ENCODE measurements at regions not wholly inside any gene's neighbourhood (a gene's known extent, or its start where the extent isn't known, plus 50 kb on each side); places are given as distances from the start of the nearest gene placed in this dataset.

DNA sequence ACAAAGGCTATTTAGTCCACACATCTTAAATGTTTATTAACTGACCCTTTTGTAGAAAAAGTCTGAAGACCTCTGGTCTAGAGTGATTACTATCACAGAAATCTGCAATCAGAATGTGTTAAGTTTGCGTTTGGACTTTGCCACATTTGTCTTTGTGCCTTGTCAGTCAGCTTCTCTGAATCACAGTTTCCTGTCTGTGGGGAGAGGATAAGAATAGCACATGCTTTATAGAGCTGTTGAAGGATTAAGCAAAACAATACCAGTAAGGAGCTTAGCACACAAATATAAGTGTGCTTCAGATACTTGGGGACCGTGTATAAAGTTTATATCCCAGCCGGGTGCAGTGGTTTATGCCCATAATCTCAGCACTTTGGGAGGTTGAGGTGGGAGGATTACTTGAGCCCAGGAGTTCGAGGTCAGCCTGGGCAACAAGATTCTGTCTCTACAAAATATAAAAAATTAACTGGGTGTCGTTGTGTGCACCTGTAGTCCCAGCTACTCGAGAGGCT is 63.0 kb upstream of the BTG1 start:
- peak; percentile 44 for DNase-seq

DNA sequence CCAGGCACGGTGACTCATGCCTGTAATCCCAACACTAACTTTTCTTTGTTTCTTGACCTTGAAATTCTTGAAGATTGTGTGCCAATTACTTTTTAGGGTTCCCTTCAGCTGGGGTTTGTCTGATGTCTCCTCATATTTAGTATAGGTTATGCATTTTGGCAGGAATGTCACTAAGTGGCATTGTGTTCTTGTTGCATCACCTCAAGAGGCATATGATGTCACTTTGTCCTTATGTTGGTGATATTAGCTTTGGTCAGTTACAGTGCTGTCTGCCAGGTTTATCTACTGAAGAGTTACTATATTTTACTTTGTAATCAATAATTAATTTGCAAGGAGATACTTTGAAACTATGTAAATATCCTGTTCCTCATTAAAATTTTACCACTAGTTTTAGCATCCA is 61.0 kb upstream of the BTG1 start:
- no peak for DNase-seq

DNA sequence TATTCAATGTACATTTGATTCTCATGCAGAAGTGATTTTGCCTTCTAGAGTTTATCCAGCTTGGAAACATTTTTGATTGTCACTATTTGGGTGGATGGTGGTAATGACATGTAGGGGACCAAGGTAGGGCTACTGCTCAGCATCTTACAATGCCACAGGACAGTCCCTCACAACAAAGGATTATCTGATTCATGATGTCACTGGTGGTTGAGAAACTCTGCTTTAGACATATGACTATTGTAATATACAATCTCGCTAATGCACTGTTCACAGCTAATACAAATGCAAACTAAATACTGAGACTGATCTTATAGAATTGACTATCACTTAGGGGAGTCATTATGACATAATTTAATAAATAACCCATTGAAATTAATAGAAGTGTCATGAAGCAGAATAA is 60.4 kb upstream of the BTG1 start:
- no peak for DNase-seq

DNA sequence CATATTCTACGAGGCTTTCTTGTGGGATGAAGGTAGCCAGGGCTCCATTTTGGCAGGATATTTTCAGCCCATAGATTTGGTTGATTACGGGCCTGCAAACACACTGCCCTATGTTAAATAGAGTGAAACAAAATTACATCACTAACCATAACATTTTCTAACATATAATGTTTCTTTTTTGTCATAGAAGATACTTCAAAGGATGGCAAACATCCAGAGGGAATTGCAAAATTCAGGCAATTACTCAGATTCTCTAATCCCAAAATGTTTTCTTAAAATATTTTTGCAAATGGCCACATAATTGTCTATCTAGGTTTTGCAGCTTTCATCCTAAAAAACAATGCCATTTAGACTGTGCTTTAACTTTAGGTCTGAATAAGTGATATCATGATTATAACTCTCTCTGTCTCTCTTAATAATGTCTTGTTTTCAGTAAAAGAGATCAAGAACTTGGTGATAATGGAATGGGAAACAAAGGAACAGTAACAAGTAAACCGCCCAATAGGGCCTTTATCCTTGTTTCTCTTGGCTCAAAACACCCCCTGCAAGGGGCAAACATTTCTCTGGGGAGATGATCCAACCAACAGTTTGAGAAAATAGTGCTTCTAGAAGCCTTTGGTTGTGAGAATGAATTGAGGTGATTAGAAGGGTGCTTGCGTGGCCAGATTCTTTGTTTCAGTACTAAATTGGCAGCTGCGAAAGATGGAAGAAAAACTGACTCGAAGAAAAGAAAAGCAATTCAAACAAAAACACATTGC is 54.4 kb upstream of the BTG1 start:
- no peak for DNase-seq

DNA sequence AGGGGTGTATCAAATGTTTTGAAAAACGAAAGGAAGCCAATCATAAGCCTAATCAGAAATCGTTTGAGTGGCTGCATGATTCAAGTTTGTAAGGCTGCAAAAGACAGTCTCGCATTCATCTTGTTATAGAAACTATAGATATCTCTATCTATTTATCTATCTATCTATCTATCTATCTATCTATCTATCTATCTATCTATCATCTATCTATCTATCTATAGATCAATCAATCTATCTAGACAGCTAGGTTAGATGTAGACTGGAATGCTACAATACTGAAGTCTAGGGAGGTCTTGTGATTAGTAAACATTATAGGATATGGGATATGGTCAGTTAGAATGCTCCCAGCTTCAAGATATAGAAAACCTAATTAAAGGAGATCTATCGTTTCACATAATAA is 52.2 kb upstream of the BTG1 start:
- no peak for DNase-seq

DNA sequence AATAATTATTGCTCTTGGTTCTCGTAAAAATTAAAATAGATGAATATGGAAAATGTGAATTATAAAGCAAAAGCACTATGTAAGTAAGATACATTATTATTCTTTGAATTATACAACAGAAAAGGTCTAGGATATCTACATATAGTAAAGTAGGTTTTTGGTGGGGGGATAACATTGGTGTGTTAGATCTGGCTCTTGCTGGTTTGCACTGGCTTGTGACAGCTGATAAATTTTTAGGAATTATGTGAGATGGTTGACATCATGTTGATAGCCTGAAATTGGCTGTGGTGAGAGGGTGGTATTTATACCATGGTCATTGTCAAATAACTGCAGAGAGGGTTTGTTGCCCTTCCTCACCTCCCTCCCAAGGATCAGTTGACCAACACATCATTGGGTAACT is 50.7 kb upstream of the BTG1 start:
- DNase-seq: no peak

Measured in stimulated activated CD4-positive, alpha-beta T cell treated with anti-CD3 and anti-CD28 coated beads, Interleukin-4, amount 100 ng/mL, for 24 hours (primary cell).